Thyroid gland (tissue), 4 donors: ENCODE measurements at regions not wholly inside any gene's neighbourhood (a gene's known extent, or its start where the extent isn't known, plus 50 kb on each side); places are given as distances from the start of the nearest gene placed in this dataset.
"Not testable (repeated sequence)": the region's sequence is repeated elsewhere in the genome, so short reads cannot be mapped to it uniquely, and the experiment has no call there.

Source experiments
- DNase-seq, 2 donors: peaks; one replicate each; pipeline ENCODE4 v3.0.0-alpha.2; 2019
- H3K27ac ChIP-seq, 3 donors: fragments of 200-600 bp; sonication (generic); 1 replicate in 2 of 3; 2 replicates in 1 of 3; pipeline ENCODE4 v1.5.1; 2016 to 2019; ENCODE audit warnings: mild to moderate bottlenecking in 1 of 3, moderate library complexity in 1 of 3
- H3K27me3 ChIP-seq: fragments of 200-600 bp; sonication (generic); one replicate; pipeline ENCODE4 v1.5.1; 2019
- H3K36me3 ChIP-seq, 2 donors: fragments of 200-600 bp; sonication (generic); one replicate each; pipeline ENCODE4 v1.5.1; 2016 to 2019
- H3K4me1 ChIP-seq, 2 donors: fragments of 200-600 bp; sonication (generic); one replicate each; pipeline ENCODE4 v1.5.1; 2017 to 2019
- H3K4me3 ChIP-seq, 3 donors: fragments of 200-600 bp; sonication (generic); replicated peaks in 1 of 3; 1 replicate in 2 of 3; 2 replicates in 1 of 3; pipeline ENCODE4 v1.5.1; 2016; ENCODE audit warnings: mild to moderate bottlenecking in 1 of 3
- H3K9me3 ChIP-seq: fragments of 200-600 bp; sonication (generic); one replicate; pipeline ENCODE4 v1.5.1; 2017
- POLR2A ChIP-seq, 2 donors: fragments of 450-650 bp; IDR thresholded peaks; one replicate each; pipeline ENCODE4 v1.6.1; 2017; ENCODE audit warnings: antibody characterized with exemption in 2 of 2, mild to moderate bottlenecking in 2 of 2, moderate library complexity in 1 of 2
- WGBS, 2 donors: methylation state at CpG; one replicate each; pipeline ENCODE4 v1.1.5; 2017; 5-methylcytosine and 5-hydroxymethylcytosine counted together
- intact Hi-C: fragments of 100-400 bp; cut with DNase I; formaldehyde crosslinking; loops from one replicate; pipeline ENCODE4 v1.15.1; 2023
- TF ChIP-seq, protein P1 (sequence below), 6 experiments: fragments of 200-600 bp in 3 of 6; fragments of 450-650 bp in 3 of 6; sonication (generic) in 3 of 6; IDR thresholded peaks; one replicate each; pipeline ENCODE4 v1.5.1; 2016 to 2019; ENCODE audit warnings: antibody characterized with exemption in 6 of 6, mild to moderate bottlenecking in 2 of 6, inconsistent platforms in 1 of 6, moderate library complexity in 1 of 6

DNA sequence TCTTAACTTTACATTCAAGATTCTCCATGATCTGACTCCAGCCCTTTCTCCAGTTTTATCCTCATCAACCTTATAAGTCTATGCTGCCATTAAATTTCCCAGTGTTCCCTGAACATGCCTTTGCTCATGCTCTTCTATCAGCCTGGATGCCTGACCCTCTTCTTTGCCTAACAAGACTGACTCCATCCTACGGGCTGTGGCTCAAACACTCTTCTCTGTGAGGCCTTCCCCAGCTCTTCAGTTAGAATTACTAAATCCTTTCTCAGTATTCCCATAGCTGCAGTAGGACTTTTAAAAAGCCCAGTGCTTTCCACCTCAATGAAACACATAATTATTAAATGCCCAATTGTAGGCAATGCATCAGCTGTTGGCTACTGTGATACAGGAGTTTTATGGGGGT, 76.5 kb upstream of the GNG12 start:
- no peaks in the 10 kb centered on the region for H3K27me3 ChIP-seq
- DNase-seq: no peak
- WGBS, 2 donors: 88% methylated on average over 1 of the region's 1 CpG
- no peak overlapping the region for H3K4me3 ChIP-seq
- H3K4me1 ChIP-seq: no peaks in the 10 kb centered on the region
- H3K36me3 ChIP-seq: no peaks in the 10 kb centered on the region
- no peak overlapping the region for H3K27ac ChIP-seq
- no peaks in the 10 kb centered on the region for H3K9me3 ChIP-seq
- intact Hi-C loops: no loop called here
- TF ChIP-seq, protein P1, sequence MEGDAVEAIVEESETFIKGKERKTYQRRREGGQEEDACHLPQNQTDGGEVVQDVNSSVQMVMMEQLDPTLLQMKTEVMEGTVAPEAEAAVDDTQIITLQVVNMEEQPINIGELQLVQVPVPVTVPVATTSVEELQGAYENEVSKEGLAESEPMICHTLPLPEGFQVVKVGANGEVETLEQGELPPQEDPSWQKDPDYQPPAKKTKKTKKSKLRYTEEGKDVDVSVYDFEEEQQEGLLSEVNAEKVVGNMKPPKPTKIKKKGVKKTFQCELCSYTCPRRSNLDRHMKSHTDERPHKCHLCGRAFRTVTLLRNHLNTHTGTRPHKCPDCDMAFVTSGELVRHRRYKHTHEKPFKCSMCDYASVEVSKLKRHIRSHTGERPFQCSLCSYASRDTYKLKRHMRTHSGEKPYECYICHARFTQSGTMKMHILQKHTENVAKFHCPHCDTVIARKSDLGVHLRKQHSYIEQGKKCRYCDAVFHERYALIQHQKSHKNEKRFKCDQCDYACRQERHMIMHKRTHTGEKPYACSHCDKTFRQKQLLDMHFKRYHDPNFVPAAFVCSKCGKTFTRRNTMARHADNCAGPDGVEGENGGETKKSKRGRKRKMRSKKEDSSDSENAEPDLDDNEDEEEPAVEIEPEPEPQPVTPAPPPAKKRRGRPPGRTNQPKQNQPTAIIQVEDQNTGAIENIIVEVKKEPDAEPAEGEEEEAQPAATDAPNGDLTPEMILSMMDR (IDR thresholded peaks at IDR 0.05): no peak
- TF ChIP-seq POLR2A (IDR thresholded peaks at IDR 0.05): no peak

- DNase-seq: no peak
- Histone ChIP-seq H3K36me3 (no peaks in the 10 kb centered on the region), H3K9me3 (no peaks in the 10 kb centered on the region), H3K27me3 (no peaks in the 10 kb centered on the region), H3K4me3 (no peak overlapping the region), H3K4me1 (no peaks in the 10 kb centered on the region), H3K27ac (no peak overlapping the region)
- no peak for TF ChIP-seq POLR2A (IDR thresholded peaks at IDR 0.05)
- TF ChIP-seq, protein P1 (IDR thresholded peaks at IDR 0.05): no peak
- WGBS, 2 donors: 75 to 80% methylated on average over 6 of the region's 6 CpGs
- intact Hi-C loops: no loop called here
Observed at GRCh38 chr1:67908250-67908936, 75.1 kb upstream of the GNG12 start.

- H3K9me3 ChIP-seq, intact Hi-C loops, H3K4me3 ChIP-seq, H3K27me3 ChIP-seq, DNase-seq, H3K27ac ChIP-seq, H3K4me1 ChIP-seq, H3K36me3 ChIP-seq: not testable (repeated sequence)
- WGBS, 2 donors: 65 to 71% methylated on average over 4 of the region's 4 CpGs
Observed at GRCh38 chr1:67907467-67907866, 74.2 kb upstream of the GNG12 start.

DNA sequence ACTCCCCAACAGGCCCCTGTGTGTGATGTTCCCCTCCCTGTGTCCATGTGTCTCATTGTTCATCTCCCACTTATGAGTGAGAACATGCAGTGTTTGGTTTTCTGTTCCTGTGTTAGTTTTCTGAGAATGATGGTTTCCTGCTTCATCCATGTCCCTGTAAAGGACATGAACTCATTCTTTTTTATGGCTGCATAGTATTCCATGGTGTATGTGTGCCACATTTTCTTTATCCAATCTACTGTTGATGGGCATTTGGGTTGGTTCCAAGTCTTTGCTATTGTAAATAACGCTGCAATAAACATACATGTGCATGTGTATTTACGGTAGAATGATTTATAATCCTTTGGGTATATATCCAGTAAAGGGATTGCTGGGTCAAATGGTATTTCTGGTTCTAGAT, 72.7 kb upstream of the GNG12 start:
- H3K27ac ChIP-seq, DNase-seq, H3K4me3 ChIP-seq, H3K4me1 ChIP-seq, H3K36me3 ChIP-seq, H3K9me3 ChIP-seq, H3K27me3 ChIP-seq, intact Hi-C loops: not testable (repeated sequence)
- 89 to 91% methylated on average over 2 of the region's 2 CpGs for WGBS, 2 donors

GRCh38 chr1:67902546-67903223, 69.4 kb upstream of the GNG12 start:
- H3K36me3 ChIP-seq, intact Hi-C loops, H3K27me3 ChIP-seq, H3K4me3 ChIP-seq, H3K4me1 ChIP-seq, DNase-seq, H3K27ac ChIP-seq, H3K9me3 ChIP-seq: not testable (repeated sequence)
- WGBS, 2 donors: 84 to 86% methylated on average over 6 of the region's 6 CpGs

DNA sequence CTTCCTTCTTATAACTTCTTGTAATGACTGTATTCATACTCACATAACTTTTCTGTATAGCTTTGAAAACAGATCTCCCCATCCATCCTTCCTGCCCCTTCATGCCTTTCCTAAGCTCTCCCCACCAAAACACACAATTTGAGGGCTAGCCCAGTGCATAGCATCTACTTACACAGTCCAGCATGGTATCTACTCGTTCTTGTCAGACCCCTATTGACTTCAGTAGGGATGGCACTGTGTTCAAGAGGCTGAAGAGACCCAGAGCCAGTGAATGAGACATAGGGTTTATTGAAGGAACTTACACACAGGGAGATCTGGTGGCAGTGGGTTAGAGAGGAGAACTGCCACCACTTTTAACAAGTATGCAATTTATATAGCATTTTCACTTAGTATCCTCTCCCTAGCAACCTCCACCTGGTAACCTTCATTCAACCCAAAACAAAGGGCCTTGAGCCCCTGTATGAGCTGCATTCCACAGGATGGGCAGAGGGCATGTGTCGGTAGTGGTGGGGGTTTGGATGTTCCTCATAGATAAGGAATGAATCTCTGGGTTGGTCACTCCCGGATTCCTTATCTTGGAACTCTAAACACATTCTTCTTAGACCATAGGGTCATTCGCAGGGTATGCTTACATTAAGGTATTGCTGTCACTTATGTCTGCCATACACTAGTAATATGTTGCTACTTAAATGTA, 64.9 kb upstream of the GNG12 start:
- Histone ChIP-seq H3K27ac (no peak overlapping the region), H3K4me1 (no peaks in the 10 kb centered on the region), H3K36me3 (no peaks in the 10 kb centered on the region), H3K27me3 (no peaks in the 10 kb centered on the region), H3K4me3 (no peak overlapping the region), H3K9me3 (no peaks in the 10 kb centered on the region)
- intact Hi-C loops: no loop called here
- DNase-seq: no peak
- TF ChIP-seq, protein P1 (IDR thresholded peaks at IDR 0.05): no peak
- TF ChIP-seq POLR2A (IDR thresholded peaks at IDR 0.05): no peak
- 71 to 79% methylated on average over 4 of the region's 4 CpGs for WGBS, 2 donors
